ENCODE measurements at regions not wholly inside any gene's neighbourhood (a gene's known extent, or its start where the extent isn't known, plus 50 kb on each side); places are given as distances from the start of the nearest gene placed in this dataset.

DNA sequence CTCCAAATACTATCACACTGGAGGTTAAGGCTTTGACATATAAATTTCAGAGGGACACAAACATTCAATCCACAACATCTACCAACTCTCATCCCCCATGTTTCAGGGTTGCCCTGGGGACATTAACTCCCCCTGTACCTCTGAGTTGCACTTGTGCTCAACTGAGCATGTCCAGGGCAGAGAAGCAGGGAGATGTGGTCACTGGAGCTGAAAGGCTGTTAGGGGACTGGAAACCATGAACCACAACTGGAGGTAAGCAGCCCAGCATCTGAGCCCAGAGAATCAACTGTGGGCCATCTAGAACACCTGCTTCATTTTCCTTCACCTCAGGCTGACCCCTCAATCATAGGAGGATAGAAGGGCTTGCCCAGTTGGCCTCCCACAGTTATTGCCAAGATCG lies 641.1 kb downstream of the MID1IP1 start:
- TF ChIP-seq CTCF (IDR thresholded peaks at IDR 0.05; ENCODE audit: poor library complexity, severe bottlenecking) (no peak), TAF1 (IDR thresholded peaks at IDR 0.05; ENCODE audit: low read depth) (no peak), POLR2AphosphoS5 (IDR thresholded peaks at IDR 0.05) (no peak), EP300 (conservative IDR thresholded peaks at IDR 0.05; ENCODE audit: poor library complexity, severe bottlenecking) (no peak), EZH2 (IDR thresholded peaks at IDR 0.05; ENCODE audit: borderline replicate concordance, insufficient read depth, low read length, poor library complexity, severe bottlenecking) (no peak), SMC3 (conservative IDR thresholded peaks at IDR 0.05; ENCODE audit: poor library complexity) (no peak)
